ENCODE measurements at regions not wholly inside any gene's neighbourhood (a gene's known extent, or its start where the extent isn't known, plus 50 kb on each side); places are given as distances from the start of the nearest gene placed in this dataset.
A peak's percentile ranks its signal among the peaks of the same experiment; 100 is the strongest.

DNA sequence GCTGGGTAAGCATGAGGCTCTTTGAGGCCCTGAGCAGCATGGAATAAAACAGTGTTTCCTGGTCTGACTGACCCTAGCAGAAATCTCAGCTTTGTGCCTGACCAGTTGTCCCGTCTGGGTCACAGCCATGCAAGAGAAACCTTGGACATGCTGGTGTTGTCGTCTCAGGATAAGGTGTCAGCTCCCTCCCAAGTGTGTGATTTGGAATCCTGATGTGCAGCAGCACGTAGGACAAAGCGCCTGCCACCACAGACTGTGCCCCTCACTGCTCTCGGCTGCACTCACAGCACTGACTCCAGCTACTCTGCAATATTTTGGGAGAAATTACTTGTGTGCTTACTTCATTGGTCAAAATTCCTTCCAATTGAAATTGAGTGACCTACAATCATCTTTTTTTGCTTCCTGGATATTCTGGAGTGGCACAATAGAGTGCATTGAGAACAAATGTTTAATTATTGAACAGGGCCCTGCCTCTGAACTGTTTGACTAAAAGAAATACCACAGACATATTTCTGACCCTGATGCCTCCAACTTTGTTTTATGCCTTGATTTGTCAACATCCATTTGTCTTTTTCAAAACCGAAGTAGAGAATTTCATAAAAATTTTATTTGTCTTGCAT is 352.4 kb downstream of the SOCS6 start:
- H3K9me2 ChIP-seq (replicated peaks; ENCODE audit: insufficient read depth, low read length) = no peaks in the 10 kb centered on the region
- H3K9ac ChIP-seq (ENCODE audit: low read length) = no peak overlapping the region
- H3K4me2 ChIP-seq (ENCODE audit: low read depth, low read length) = no peak overlapping the region
- no peak for TF ChIP-seq EZH2phosphoT487 (IDR thresholded peaks at IDR 0.05; ENCODE audit: low read length)
- no peaks in the 10 kb centered on the region for H3K4me1 ChIP-seq (ENCODE audit: low read length)
- no peaks in the 10 kb centered on the region for H3K36me3 ChIP-seq (replicated peaks; ENCODE audit: insufficient read depth, low read length)
- H3K9me3 ChIP-seq (replicated peaks; ENCODE audit: insufficient read depth, low read length) = no peaks in the 10 kb centered on the region
- no peaks in the 10 kb centered on the region for H3F3A ChIP-seq (ENCODE audit: insufficient read depth, low read length)
- no peak for DNase-seq
- no peak overlapping the region for H2AFZ ChIP-seq (ENCODE audit: low read length)
- no peaks in the 10 kb centered on the region for H4K20me1 ChIP-seq (ENCODE audit: insufficient read depth, low read length)
- no peak overlapping the region for H3K27ac ChIP-seq (ENCODE audit: low read length)
- H3K4me3 ChIP-seq (ENCODE audit: low read length) = no peak overlapping the region
- no peaks in the 10 kb centered on the region for H3K79me2 ChIP-seq (ENCODE audit: low read length)
- H3K27me3 ChIP-seq (replicated peaks; ENCODE audit: insufficient read depth, low read length) = no peaks in the 10 kb centered on the region

DNA sequence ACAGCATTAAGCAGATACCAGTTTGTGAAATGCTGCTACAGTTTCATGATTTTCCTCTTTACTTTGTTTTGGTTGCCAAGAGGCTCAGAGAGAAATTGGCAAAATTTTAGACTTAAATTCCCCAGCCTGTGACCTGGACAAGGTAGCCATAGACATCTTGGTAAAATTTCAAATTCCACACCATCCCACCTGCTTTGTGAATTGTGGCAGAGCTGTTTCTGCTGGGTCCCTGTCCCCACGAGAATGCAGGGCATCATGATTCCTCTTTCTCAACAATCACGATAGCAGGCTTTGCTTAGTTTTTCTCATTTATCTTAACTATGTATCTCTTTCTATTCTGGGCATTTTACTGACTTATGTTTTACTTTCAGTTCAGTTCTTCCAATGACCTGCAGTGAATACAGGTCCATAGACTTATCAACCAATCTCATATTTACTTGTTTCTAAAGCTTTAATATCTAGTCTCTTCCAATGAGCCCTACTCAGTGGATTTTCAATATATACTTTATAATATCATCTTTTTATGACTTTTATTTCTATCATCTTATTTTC is 351.6 kb downstream of the SOCS6 start:
- peak overlapping the region; percentile 67 for H3K4me2 ChIP-seq (ENCODE audit: low read depth, low read length)
- H2AFZ ChIP-seq (ENCODE audit: low read length) = peak overlapping the region; percentile 62
- peak overlapping the region; percentile 38 for H3K4me3 ChIP-seq (ENCODE audit: low read length)
- DNase-seq = peak; percentile 34
- TF ChIP-seq, protein P1, sequence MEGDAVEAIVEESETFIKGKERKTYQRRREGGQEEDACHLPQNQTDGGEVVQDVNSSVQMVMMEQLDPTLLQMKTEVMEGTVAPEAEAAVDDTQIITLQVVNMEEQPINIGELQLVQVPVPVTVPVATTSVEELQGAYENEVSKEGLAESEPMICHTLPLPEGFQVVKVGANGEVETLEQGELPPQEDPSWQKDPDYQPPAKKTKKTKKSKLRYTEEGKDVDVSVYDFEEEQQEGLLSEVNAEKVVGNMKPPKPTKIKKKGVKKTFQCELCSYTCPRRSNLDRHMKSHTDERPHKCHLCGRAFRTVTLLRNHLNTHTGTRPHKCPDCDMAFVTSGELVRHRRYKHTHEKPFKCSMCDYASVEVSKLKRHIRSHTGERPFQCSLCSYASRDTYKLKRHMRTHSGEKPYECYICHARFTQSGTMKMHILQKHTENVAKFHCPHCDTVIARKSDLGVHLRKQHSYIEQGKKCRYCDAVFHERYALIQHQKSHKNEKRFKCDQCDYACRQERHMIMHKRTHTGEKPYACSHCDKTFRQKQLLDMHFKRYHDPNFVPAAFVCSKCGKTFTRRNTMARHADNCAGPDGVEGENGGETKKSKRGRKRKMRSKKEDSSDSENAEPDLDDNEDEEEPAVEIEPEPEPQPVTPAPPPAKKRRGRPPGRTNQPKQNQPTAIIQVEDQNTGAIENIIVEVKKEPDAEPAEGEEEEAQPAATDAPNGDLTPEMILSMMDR (IDR thresholded peaks at IDR 0.05; ENCODE audit: low read length) = no peak
- TF ChIP-seq EZH2 (optimal IDR thresholded peaks at IDR 0.05; ENCODE audit: low read depth, low read length) = no peak
- TF ChIP-seq EZH2phosphoT487 (IDR thresholded peaks at IDR 0.05; ENCODE audit: low read length) = no peak
- no peaks in the 10 kb centered on the region for H3K79me2 ChIP-seq (ENCODE audit: low read length)
- H4K20me1 ChIP-seq (ENCODE audit: insufficient read depth, low read length) = no peaks in the 10 kb centered on the region
- no peaks in the 10 kb centered on the region for H3K9me3 ChIP-seq (replicated peaks; ENCODE audit: insufficient read depth, low read length)
- no peaks in the 10 kb centered on the region for H3K4me1 ChIP-seq (ENCODE audit: low read length)
- 0 out of 2 replicates have a peak overlapping the region, but pooled peaks have one; percentile 14 for H3K9ac ChIP-seq (ENCODE audit: low read length)
- no peaks in the 10 kb centered on the region for H3F3A ChIP-seq (ENCODE audit: insufficient read depth, low read length)
- no peaks in the 10 kb centered on the region for H3K27me3 ChIP-seq (replicated peaks; ENCODE audit: insufficient read depth, low read length)
- H3K9me2 ChIP-seq (replicated peaks; ENCODE audit: insufficient read depth, low read length) = no peaks in the 10 kb centered on the region
- H3K36me3 ChIP-seq (replicated peaks; ENCODE audit: insufficient read depth, low read length) = no peaks in the 10 kb centered on the region
- H3K27ac ChIP-seq (ENCODE audit: low read length) = peak overlapping the region; percentile 28; the same call in 1 of the 2 replicates

DNA sequence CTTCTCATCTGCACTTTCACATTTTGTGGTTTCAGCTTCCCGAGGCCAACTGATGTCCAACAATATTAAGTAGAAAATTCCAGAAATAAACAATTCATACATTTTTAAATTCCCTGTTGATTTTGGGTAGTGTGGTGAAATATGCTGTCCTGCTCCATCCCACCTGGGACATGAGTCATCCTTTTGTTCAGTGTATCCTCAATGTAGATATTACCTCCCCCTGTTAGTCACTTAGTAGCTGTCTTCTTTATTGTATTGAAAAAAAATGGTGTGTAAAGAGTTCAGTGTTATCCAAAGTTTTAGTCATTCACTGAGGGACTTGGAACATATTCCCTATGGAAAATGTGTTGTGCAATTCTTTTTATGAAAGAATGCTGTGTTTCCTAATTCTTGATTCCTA is 348.1 kb downstream of the SOCS6 start:
- Histone ChIP-seq H3K4me2 (ENCODE audit: low read depth, low read length) (no peak overlapping the region), H3K27ac (ENCODE audit: low read length) (no peak overlapping the region), H4K20me1 (ENCODE audit: insufficient read depth, low read length) (no peaks in the 10 kb centered on the region), H3K4me1 (ENCODE audit: low read length) (no peaks in the 10 kb centered on the region), H3K79me2 (ENCODE audit: low read length) (no peaks in the 10 kb centered on the region), H3K4me3 (ENCODE audit: low read length) (no peak overlapping the region), H3K36me3 (replicated peaks; ENCODE audit: insufficient read depth, low read length) (no peaks in the 10 kb centered on the region), H3F3A (ENCODE audit: insufficient read depth, low read length) (no peaks in the 10 kb centered on the region), H3K9me2 (replicated peaks; ENCODE audit: insufficient read depth, low read length) (no peaks in the 10 kb centered on the region), H2AFZ (ENCODE audit: low read length) (no peak overlapping the region), H3K9ac (ENCODE audit: low read length) (no peak overlapping the region), H3K9me3 (replicated peaks; ENCODE audit: insufficient read depth, low read length) (no peaks in the 10 kb centered on the region), H3K27me3 (replicated peaks; ENCODE audit: insufficient read depth, low read length) (no peaks in the 10 kb centered on the region)
- TF ChIP-seq EZH2phosphoT487 (IDR thresholded peaks at IDR 0.05; ENCODE audit: low read length) = no peak
- no peak for DNase-seq

DNA sequence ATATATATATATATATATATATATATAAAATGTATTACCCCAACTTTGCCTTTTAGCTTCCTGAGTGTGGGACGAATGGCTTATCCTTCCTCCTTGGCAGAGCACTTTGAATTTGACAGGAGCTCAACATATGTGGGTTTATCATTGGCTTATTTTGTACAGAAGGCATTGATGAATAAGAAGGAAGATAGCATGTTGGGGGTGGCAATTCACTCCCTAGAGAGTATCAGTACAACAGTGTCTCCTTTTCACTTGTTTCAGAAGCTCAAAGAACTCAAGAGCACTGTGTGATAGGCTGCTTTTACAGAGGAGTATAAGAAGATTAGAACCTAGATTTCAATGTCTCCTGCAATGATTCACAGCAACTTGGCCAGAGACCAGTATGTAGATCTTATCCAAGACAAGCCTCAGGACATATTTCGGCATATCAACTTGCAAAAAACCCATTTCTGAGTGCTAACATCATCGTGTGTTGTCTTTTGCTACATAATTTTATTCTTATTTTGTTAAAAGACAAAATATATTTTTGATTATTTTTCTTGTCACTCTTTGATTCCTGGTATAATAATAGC is 345.8 kb downstream of the SOCS6 start:
- no peak overlapping the region for H3K4me3 ChIP-seq (ENCODE audit: low read length)
- H4K20me1 ChIP-seq (ENCODE audit: insufficient read depth, low read length) = no peaks in the 10 kb centered on the region
- no peaks in the 10 kb centered on the region for H3K79me2 ChIP-seq (ENCODE audit: low read length)
- TF ChIP-seq EZH2phosphoT487 (IDR thresholded peaks at IDR 0.05; ENCODE audit: low read length) (no peak), EZH2 (optimal IDR thresholded peaks at IDR 0.05; ENCODE audit: low read depth, low read length) (no peak)
- H3K9me3 ChIP-seq (replicated peaks; ENCODE audit: insufficient read depth, low read length) = no peaks in the 10 kb centered on the region
- H3K27me3 ChIP-seq (replicated peaks; ENCODE audit: insufficient read depth, low read length) = no peaks in the 10 kb centered on the region
- no peak overlapping the region for H2AFZ ChIP-seq (ENCODE audit: low read length)
- no peak overlapping the region for H3K9ac ChIP-seq (ENCODE audit: low read length)
- no peaks in the 10 kb centered on the region for H3K9me2 ChIP-seq (replicated peaks; ENCODE audit: insufficient read depth, low read length)
- H3F3A ChIP-seq (ENCODE audit: insufficient read depth, low read length) = no peaks in the 10 kb centered on the region
- H3K4me1 ChIP-seq (ENCODE audit: low read length) = no peaks in the 10 kb centered on the region
- DNase-seq = no peak
- no peaks in the 10 kb centered on the region for H3K36me3 ChIP-seq (replicated peaks; ENCODE audit: insufficient read depth, low read length)
- no peak overlapping the region for H3K27ac ChIP-seq (ENCODE audit: low read length)
- no peak overlapping the region for H3K4me2 ChIP-seq (ENCODE audit: low read depth, low read length)
